ENCODE measurements at regions not wholly inside any gene's neighbourhood (a gene's known extent, or its start where the extent isn't known, plus 50 kb on each side); places are given as distances from the start of the nearest gene placed in this dataset.

DNA sequence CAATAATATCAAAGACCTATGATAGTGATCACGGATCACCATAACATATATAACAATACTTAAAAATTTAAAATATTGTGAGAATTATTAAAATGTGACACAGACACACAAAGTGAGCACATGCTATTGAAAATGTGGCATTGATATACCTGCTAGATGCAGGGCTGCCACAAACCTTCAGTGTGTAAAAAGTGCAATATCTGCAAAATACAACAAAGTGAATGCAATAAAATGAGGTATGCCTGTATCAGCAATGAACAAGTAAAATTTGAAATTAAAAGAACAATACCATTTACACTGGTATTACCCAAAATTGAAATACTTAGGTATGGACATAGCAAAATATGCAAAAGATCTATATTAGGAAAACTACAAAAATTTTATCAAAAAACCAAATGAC is 1217.8 kb upstream of the PCDH20 start:
- Histone ChIP-seq H3K23ac (ENCODE audit: low read depth, low read length) (no peak overlapping the region), H2AK5ac (ENCODE audit: low read depth, low read length) (no peak overlapping the region), H3K4me3 (ENCODE audit: insufficient read depth, low read depth, low read length) (no peak overlapping the region), H3K79me1 (ENCODE audit: low read depth in 1 of 2, low read length in 2 of 2) (no peaks in the 10 kb centered on the region), H3K56ac (ENCODE audit: extremely low read depth, insufficient read depth, low read length) (no peak overlapping the region), H2BK15ac (ENCODE audit: low read depth, low read length) (no peak overlapping the region), H3K9ac (ENCODE audit: low read depth, low read length) (no peak overlapping the region), H3K9me3 (ENCODE audit: control insufficient read depth, insufficient read depth, low read length) (0 out of 2 replicates have a peak, but pooled peaks cover 2% of the 10 kb centered on the region), H3K4ac (ENCODE audit: low read depth, low read length) (no peak overlapping the region), H3K4me1 (ENCODE audit: control insufficient read depth, insufficient read depth, low read length) (no peaks in the 10 kb centered on the region), H2AFZ (replicated peaks; ENCODE audit: low read length, poor library complexity) (no peak overlapping the region), H2BK20ac (ENCODE audit: low read depth, low read length) (no peak overlapping the region), H2AK9ac (replicated peaks; ENCODE audit: low read depth, low read length, poor library complexity) (no peak overlapping the region), H3K18ac (ENCODE audit: low read depth, low read length) (no peak overlapping the region), H4K91ac (ENCODE audit: insufficient read depth, low read depth, low read length) (no peak overlapping the region), H3K27me3 (ENCODE audit: control insufficient read depth, insufficient read depth, low read length) (no peaks in the 10 kb centered on the region), H2BK5ac (ENCODE audit: low read depth, low read length, poor library complexity, severe bottlenecking) (no peak overlapping the region), H2BK120ac (ENCODE audit: low read depth, low read length) (no peak overlapping the region), H3K9me1 (ENCODE audit: insufficient read depth, low read length) (no peaks in the 10 kb centered on the region), H3K36me3 (ENCODE audit: control insufficient read depth, insufficient read depth, low read length) (no peaks in the 10 kb centered on the region), H4K8ac (ENCODE audit: low read depth in 2 of 2, low read length in 2 of 2) (no peak overlapping the region), H4K20me1 (ENCODE audit: insufficient read depth, low read length) (no peaks in the 10 kb centered on the region), H3K14ac (replicated peaks; ENCODE audit: low read depth, low read length) (no peak overlapping the region), H4K5ac (ENCODE audit: low read depth, low read length) (no peak overlapping the region), H3K4me2 (ENCODE audit: low read depth, low read length) (no peak overlapping the region), H3K27ac (ENCODE audit: insufficient read depth, low read length) (no peak overlapping the region)
- in situ Hi-C loops (cut with MboI; ENCODE audit: low sequenced_read_pairs): no loop called here
- CTCF ChIA-PET: no interaction called here
- DNase-seq (no peak), ATAC-seq (ENCODE audit: low read depth) (no peak)
- no TSS peak for BruUV-seq (replicated peaks)
- intact Hi-C loops (cut with micrococcal nuclease): no loop called here
- dilution Hi-C loops (cut with HindIII; ENCODE audit: low sequenced_read_pairs, unreplicated experiment): no loop called here
- no CpG with 5 or more reads among the region's 1 CpG for WGBS, 2 experiments (ENCODE audit: extremely low coverage in 2 of 2, insufficient read length in 1 of 2)
- TF ChIP-seq RAD21 (IDR thresholded peaks at IDR 0.05; ENCODE audit: low read length) (no peak), MAFK (IDR thresholded peaks at IDR 0.05; ENCODE audit: low read depth, low read length) (peak; percentile 50)
- POLR2A ChIA-PET (ENCODE audit: unreplicated experiment): no interaction called here
